GM18867 (cell line): ENCODE measurements at regions not wholly inside any gene's neighbourhood (a gene's known extent, or its start where the extent isn't known, plus 50 kb on each side); places are given as distances from the start of the nearest gene placed in this dataset.

Source experiments
- ATAC-seq: cut with Tn5 transposase; IDR thresholded peaks from one replicate; pipeline ENCODE4 v1.9.1; 2021; ENCODE audit warnings: mild to moderate bottlenecking, moderate library complexity; ENCODE audit not compliant: unreplicated experiment

DNA sequence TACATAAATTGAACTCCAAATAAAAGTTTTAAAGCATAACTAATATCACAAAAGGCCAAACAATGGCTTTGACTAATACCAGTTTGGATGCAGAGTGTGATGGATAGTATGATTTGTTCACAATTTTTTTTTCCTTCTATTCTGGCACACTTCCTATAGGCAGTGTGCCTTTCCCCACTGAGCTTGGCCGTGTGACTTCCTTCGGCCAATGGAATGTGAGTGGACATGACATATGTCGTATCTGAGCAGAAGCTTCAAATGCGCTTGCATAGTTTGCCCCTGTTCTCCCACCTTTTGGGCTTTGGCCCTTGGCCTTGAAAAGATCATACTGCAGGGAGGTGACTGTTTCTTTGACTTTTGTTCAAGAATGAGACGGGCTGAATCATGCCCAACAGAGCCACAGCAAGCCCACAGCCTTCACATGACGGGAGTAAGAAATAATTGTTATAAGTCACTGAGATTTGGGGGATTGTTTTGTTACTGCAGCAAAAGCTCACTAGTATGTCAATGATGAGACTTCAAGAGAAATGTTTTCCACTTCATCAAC, 279.9 kb upstream of the NEBL start:
- ATAC-seq, result no peak

DNA sequence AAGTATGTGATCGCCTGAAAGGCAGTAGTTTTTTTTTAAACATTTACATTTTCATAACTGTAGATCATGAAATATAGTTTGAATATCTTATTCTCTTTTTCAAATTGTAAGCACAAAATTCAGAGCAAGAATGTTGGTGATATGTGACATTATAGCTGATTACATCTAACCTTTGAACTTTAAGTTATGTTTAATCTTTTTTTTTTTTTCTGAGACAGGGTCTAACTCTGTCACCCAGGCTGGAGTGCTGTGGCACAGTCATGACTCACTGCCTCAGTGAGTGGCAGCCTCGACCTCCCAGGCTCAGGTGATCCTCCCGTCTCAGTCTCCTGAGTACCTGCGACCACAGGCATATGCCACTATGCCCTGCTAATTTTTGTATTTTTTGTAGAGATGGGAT, 278.7 kb upstream of the NEBL start:
- ATAC-seq, result no peak

- no peak for ATAC-seq
These were observed 277.8 kb upstream of the NEBL start for GRCh38 chr10:21174715-21175495.

GRCh38 chr10:21173802-21174714, 276.9 kb upstream of the NEBL start:
- peak; percentile 57 for ATAC-seq

GRCh38 chr10:21172930-21173801, 276.1 kb upstream of the NEBL start:
- ATAC-seq, result no peak

GRCh38 chr10:21172542-21172929, 275.4 kb upstream of the NEBL start:
- no peak for ATAC-seq

GRCh38 chr10:21171936-21172541, 274.9 kb upstream of the NEBL start:
- no peak for ATAC-seq

- ATAC-seq, result no peak
These were observed 274.3 kb upstream of the NEBL start for GRCh38 chr10:21171197-21171935.

DNA sequence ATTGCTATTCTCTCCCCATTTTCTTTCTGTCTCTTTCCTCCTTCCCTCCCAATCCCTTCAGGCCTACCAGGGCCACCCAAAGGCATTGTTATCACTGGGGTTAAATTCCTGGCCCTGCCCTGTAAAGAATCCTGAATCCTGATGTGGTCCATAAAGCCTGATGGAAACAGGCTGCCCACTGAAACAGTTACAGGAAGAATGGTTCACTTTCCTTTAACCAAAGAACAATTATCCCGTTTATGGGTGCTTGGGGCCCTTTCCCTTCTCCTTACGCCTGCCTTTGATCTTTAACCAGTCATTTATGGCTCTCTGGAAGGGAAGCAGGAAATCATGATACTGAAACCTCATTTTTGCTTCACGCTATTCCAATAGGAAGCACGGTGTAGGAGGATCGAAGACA, 273.1 kb upstream of the NEBL start:
- no peak for ATAC-seq

GRCh38 chr10:21169271-21169670, 272.2 kb upstream of the NEBL start:
- ATAC-seq, result no peak

GRCh38 chr10:21167288-21168010, 270.3 kb upstream of the NEBL start:
- no peak for ATAC-seq

DNA sequence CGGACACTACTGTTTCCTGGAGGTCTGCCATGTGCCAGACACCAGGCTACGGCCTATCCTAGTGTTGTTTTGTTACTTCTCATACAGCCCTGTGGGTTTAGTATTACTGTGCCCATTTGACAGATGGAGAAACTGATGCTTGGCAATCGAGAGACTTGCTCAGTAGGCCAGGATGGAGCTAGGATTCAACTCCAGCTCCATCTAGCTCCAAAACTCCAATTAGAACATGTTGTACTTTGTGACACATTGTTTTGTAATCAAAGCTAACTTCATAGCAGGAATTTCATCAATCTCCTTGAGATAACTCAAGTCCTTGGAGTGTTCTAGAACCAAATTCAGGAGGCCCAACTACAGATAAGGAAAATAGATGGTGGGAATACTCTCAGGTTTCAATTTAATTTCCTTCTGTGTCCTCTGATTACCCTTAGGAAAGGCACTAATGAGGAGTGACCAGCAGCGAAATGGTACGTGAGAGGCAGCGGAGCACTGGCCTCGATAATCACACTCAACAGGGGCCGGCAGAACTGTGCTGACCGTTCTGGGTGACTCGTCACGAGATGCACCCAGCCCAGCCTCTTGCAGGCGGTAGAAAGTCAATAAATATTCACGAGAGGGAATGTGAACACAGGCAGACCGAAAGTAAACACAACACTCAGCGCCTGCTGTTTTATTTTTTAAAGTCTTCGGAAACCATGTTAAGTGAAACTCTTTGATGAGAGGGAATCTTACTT, 269.6 kb upstream of the NEBL start:
- no peak for ATAC-seq

GRCh38 chr10:21165489-21165888, 268.4 kb upstream of the NEBL start:
- no peak for ATAC-seq

GRCh38 chr10:21164687-21165086, 267.6 kb upstream of the NEBL start:
- no peak for ATAC-seq

DNA sequence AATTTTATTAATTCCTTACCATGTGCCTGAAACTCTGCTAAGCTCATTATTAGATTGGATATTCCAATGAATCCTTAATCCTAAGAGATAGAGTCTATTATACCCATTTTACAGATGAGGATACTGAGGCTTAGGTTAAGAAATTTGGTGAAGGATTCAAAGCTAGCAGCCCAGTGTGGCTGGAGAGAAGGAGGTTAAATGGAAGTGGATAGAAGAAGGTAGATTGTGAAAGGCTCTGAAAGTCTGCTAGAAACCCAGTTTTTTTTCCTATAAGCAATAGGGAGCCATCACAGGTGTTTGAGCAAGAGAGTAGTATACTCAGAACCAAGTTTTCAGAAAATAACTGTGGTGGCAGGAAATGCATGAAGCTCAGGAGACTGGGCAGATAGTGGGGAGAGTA, 265.8 kb upstream of the NEBL start:
- no peak for ATAC-seq

GRCh38 chr10:21161647-21162046, 264.5 kb upstream of the NEBL start:
- ATAC-seq, result no peak

DNA sequence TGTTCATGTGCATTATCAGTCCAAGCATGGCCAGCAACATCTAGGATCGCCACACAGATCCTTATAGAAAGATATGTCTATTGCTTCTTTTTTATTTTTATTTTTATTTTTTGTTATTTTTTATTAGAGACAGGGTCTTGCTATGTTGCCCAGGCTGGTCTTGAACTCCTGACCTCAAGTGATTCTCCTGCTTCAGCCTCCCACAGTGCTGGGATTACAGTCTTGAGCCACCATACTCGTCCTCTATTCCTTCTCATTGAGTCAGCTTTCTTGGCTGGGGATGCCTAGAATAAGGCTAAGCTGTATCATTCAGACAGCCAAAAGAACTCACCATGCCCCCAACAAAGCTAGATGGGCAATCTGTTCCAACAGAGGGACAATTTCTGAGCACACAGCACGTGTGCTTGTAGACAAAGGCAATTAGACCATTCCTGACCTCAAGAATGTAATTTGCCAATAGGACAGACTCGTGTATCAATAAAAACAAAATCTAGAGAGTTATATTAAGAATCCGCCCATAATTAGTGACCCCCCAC, 264.0 kb upstream of the NEBL start:
- no peak for ATAC-seq

- ATAC-seq, result no peak
These were observed 263.0 kb upstream of the NEBL start for GRCh38 chr10:21160116-21160515.
